ENCODE measurements at regions not wholly inside any gene's neighbourhood (a gene's known extent, or its start where the extent isn't known, plus 50 kb on each side); places are given as distances from the start of the nearest gene placed in this dataset.

DNA sequence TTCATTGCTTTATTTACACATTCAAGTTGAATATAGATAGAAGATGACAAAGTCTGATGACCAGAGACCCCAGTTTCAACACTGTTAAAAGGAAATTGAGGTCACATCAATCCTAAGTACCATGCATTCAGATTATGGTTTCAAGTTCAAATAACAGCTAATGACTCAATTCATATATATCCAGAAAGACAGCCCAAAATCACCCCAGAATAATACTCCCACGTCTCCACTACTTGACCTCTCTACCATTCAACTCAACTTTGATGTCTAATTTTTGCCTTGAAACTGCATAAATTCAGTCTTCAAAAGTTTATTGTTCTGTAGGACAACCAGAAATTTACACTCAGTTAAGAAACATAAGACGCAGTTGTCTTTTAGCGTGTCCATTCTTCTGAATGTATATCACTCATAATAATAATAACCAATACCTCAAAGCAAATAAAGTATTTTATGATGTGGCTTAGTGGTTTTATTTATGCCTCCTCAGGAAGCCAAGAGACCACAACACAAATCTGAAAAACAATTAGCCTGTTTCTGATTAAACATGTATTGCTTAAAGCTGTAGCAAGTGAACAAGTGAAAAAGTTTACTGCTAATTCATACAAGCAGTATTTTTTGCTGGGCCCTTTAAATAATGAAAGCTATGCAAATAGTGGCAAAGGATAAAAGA, 569.0 kb downstream of the LTN1 start:
- TF ChIP-seq SIN3A (IDR thresholded peaks at IDR 0.05; ENCODE audit: borderline replicate concordance, insufficient read depth, low read depth, low read length) = no peak
- TF ChIP-seq, protein P1, sequence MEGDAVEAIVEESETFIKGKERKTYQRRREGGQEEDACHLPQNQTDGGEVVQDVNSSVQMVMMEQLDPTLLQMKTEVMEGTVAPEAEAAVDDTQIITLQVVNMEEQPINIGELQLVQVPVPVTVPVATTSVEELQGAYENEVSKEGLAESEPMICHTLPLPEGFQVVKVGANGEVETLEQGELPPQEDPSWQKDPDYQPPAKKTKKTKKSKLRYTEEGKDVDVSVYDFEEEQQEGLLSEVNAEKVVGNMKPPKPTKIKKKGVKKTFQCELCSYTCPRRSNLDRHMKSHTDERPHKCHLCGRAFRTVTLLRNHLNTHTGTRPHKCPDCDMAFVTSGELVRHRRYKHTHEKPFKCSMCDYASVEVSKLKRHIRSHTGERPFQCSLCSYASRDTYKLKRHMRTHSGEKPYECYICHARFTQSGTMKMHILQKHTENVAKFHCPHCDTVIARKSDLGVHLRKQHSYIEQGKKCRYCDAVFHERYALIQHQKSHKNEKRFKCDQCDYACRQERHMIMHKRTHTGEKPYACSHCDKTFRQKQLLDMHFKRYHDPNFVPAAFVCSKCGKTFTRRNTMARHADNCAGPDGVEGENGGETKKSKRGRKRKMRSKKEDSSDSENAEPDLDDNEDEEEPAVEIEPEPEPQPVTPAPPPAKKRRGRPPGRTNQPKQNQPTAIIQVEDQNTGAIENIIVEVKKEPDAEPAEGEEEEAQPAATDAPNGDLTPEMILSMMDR (IDR thresholded peaks at IDR 0.05) = no peak
- no peak for TF ChIP-seq POLR2AphosphoS5 (IDR thresholded peaks at IDR 0.05; ENCODE audit: low read depth, low read length)
